GM21515 (cell line): ENCODE measurements at regions not wholly inside any gene's neighbourhood (a gene's known extent, or its start where the extent isn't known, plus 50 kb on each side); places are given as distances from the start of the nearest gene placed in this dataset.
A peak's percentile ranks its signal among the peaks of the same experiment; 100 is the strongest.

Experiments used
- ATAC-seq: cut with Tn5 transposase; IDR thresholded peaks from one replicate; pipeline ENCODE4 v1.9.1; 2021; ENCODE audit not compliant: unreplicated experiment

- no peak for ATAC-seq
Measured at GRCh38 chr2:191738003-191738402, 60.1 kb downstream of the NABP1 start.

DNA sequence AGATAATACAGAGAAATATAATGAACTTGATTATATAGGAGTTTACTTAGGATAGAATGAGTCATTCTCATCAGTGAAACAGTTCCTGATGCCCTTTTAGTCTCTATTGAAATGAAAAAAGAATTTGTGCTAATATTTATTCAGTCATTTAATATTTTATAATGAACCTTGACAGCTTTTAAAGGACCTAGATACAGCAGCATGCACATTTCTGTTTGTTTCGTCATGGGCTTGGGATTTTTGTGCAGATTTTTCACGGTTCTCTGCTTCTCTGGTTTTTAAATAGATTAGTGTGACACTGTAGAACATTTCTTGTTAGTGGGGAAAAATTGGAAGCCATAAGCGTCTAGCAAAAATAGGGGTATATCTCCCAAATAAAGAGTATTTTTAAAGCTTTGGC lies 60.7 kb downstream of the NABP1 start:
- no peak for ATAC-seq

- ATAC-seq = no peak
Measured at GRCh38 chr2:191739194-191739593, 61.3 kb downstream of the NABP1 start.

DNA sequence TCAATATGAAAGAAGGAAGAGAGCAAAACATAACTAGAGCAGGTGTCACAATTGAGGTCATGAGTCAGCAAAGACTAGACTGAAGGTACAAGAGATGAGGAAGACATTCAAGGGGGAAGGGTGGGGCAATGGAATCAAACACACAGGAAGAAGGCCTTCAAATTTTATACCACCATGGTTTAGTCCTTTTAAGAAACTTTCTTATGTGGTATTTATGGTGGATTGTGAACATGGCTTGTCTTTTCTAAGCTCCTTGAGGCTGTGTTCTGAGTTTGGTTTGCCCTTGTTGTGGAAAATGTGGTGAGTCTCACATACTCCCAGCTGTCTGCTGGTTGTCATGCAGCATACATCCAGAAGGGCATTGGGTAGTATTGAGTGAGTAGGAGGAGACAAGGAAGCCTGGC lies 62.1 kb downstream of the NABP1 start:
- peak; percentile 84 for ATAC-seq

- ATAC-seq = no peak
Measured at GRCh38 chr2:191740759-191741158, 62.8 kb downstream of the NABP1 start.

GRCh38 chr2:191746346-191747169 lies 68.6 kb downstream of the NABP1 start:
- ATAC-seq = no peak

GRCh38 chr2:191747170-191747530 lies 69.2 kb downstream of the NABP1 start:
- no peak for ATAC-seq

DNA sequence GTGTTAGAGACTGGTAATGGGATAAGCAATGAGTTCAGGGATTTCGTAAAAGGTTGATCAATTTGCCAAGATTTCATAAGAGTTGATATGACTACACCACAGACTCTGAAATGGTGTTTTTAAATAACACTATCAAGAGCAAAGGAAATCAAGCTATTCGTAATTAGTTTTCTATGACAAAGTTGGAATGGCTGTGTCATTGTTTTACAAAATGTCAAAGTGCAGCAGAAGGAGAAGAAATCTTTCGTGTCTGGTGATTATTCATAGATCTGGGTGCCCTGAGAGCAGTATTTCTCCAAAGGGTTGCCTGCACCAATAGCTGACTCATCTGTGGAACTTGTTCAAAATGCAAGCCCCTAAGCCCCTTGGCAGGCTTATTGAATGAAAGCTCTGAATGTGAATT lies 70.1 kb downstream of the NABP1 start:
- ATAC-seq = no peak

DNA sequence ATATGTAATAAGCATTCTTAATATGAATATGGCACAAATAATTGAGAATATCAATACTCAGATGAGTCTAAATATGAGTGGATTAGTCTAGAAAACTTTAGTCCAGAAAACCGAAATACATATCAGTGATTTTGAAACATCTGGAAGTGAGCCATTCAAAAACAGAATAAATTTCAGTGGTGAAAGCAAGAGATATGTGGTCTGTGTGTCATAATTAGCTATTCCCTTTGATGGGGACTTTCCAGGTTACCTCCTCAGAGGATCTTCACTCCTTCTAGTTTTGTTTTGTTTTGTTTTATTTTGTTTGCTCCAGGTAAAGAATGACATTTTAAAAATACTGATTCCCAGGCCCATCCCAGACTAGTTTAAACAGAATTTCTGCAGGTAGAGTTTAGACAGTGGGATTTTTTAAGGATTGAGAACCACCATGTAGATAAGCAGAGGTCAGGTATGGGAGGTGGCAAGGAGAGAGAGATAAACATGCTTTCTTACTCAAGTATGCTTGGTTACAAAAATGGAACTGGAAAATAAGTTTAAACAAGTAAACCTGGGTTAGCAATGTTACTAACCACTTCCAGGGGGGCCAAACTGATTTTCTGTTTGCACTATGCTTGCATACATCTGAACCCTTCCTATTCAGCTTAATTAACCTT lies 70.7 kb downstream of the NABP1 start:
- ATAC-seq = peak; percentile 65

GRCh38 chr2:191749181-191749540 lies 71.2 kb downstream of the NABP1 start:
- ATAC-seq = no peak

- ATAC-seq = no peak
Measured at GRCh38 chr2:191754103-191754502, 76.2 kb downstream of the NABP1 start.

- ATAC-seq = no peak
Measured at GRCh38 chr2:191756761-191757160, 78.8 kb downstream of the NABP1 start.

DNA sequence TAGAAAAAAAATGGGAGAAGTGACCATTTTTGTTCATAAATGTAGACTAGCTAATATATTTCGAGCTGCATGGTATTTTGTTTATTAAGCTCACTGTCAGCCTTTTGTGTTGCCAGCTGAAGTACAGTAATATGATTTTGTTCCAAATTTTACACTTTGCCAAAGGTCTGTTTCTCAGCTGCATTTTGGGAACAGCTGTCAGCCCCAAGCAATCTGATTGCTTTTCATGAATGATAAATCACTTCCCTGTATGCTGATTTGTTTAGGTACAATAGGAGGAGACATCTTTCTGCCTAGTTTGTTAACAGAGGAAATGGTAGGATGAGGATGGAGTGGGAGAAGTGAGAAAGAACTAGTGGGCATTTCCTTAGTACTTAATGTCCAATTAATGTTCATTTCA lies 79.3 kb downstream of the NABP1 start:
- ATAC-seq = no peak

DNA sequence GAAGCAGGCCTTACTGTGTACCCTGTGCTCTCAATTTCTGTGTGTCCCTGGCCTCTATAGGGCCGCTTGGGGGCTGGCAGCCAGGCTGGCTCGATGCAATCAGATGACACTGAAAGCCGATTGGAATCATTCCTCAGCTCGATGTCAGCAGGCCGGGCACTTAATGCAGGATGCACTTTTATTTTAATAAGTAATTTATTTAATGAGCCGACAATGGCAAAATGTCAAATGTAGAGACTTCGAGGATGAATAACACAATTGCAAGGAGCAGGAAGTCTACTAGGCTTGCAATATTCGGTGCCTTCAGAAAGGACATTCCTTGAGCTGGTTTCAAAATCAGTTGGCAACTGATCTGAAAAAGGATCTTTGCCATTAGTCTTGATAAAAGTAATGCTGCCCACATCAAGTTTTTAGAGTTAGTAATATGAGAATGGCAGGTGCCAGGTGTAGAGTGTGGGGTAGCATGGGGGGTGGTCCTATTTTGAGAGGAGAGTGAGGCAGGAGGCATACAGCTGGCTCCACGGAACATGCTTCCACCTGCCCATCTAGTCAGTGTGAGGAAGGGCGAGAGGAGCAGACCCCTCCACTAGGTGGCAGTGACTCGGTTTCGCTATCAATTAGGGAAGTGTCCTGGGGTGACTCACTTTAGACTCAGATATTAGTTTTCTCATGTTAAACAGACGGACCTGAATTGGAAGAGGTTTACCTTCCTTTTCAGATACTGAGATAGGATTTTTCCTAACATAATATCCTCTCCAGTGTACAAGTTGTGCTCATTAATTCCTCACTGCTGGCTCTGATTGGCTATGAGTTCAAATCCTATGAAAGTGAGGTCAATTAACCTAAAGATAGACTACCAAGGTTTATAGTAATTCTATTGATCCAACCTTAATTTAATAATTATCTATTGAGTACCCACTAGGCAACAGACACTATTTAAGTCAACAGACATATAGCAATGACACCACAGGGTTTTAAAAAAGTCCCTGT lies 80.9 kb downstream of the NABP1 start:
- ATAC-seq = peak; percentile 100

- ATAC-seq = no peak
Measured at GRCh38 chr2:191759680-191760079, 81.7 kb downstream of the NABP1 start.

GRCh38 chr2:191760655-191761262 lies 82.8 kb downstream of the NABP1 start:
- ATAC-seq = no peak

DNA sequence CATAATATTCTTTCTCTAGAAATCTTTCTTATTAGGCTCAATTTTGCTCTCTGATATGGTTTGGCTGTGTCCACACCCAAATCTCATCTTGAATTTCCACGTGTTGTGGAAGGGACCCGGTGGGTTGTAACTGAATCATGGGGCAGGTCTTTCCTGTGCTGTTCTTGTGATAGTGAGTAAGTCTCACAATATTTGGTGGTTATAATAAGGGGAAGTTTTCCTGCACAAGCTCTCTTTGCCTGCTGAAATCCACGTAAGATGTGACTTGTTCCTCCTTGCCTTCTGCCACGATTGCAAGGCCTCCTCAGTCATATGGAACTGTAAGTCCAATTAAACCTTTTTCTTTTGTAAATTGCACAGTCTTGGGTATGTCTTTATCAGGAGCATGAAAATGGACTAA lies 73.8 kb downstream of the CAVIN2 start:
- ATAC-seq = no peak

DNA sequence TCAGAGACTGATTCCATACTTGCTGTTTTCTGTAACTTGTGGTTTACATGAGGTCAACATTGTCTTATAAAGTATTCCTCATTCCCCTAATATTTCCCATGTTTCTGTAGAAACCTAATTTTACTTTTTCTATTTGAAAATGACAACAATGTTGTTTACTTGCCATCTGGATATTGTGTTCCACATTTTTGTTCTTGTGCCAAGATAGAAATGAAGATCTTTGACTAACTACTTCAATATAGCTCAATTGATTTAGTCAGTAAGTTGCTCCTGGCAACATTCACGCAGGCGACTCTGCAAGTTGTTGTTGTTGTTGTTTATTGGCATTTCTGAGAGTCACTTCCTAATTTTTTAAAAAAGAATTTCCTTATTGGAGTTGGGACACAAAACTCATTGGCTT lies 69.5 kb downstream of the CAVIN2 start:
- ATAC-seq = no peak

DNA sequence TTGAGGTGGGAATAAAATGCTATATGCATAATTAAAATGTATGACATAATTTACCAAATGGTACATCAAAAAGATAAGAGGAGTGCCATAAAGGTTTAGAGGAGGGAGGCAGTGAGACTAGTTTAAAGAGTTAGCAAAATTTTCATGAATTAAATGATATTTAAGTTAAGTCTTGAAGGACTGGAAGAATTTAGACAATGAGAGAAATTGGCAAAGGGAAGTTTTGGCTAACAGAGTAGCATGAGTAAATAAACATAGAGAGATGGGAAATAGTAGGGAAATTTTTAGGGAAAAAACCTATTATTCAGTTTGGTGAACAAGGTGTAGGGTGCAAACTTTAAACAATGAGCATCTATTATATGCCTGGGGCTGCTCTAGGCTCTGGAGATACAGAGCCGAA lies 68.8 kb downstream of the CAVIN2 start:
- no peak for ATAC-seq

DNA sequence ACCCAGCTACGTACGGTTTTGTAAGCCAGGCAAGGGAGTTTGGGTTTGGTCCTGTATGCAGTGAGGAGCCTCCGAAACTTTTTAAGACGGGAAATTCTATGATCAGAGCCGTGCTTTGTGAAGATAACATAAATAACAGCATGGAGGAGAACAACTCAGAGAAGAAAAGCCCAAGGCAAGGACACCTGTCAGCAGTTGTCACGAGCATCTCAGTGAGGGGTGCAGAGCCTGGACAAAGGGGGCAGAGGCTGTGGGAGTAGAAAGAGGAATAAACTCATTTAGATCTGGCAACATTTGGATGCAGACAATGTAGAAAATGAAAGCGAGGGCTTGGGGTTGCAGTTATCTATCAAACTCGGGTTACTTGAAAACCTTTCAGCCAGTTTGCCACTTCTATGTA lies 64.5 kb downstream of the CAVIN2 start:
- no peak for ATAC-seq

DNA sequence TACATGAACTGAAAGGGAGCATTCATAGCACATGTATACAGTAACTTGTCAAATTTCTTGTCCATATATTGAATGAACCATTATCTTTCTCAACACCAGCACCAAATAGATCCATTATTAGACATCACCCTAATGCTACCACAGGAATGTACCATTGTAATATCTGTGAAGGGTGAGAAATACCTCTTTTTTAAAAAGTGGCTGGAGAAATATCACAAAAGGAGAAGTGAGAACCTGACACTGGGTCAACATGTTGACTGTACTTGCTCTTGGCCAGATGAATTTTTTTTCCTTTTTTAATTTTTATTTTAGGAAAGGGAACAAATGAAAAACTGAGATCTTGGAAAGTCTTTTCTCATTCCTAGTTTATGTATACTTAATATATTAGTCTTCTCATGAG lies 63.5 kb downstream of the CAVIN2 start:
- no peak for ATAC-seq
